ENCODE measurements at regions not wholly inside any gene's neighbourhood (a gene's known extent, or its start where the extent isn't known, plus 50 kb on each side); places are given as distances from the start of the nearest gene placed in this dataset.

- no peak for TF ChIP-seq REST (IDR thresholded peaks at IDR 0.05; ENCODE audit: insufficient replicate concordance, low read depth)
- no peak for TF ChIP-seq CTCF (IDR thresholded peaks at IDR 0.05; ENCODE audit: insufficient read depth, low read length)
- no peak for TF ChIP-seq POLR2AphosphoS5 (IDR thresholded peaks at IDR 0.05; ENCODE audit: low read depth)
- no peak for TF ChIP-seq GABPA (IDR thresholded peaks at IDR 0.05; ENCODE audit: low read depth)
Measured at GRCh38 chr19:33902395-33902794, 105.7 kb downstream of the KCTD15 start.

Measured in HL-60 (cell line).